Stimulated activated naive B cell treated with anti-CD40 and anti-IgM and Interleukin-4, amounts not matched to agents 10 μg/mL and 1 μg/mL and 100 μg/mL, for 72 hours (primary cell): ENCODE measurements at regions not wholly inside any gene's neighbourhood (a gene's known extent, or its start where the extent isn't known, plus 50 kb on each side); places are given as distances from the start of the nearest gene placed in this dataset.

Experiments
- ATAC-seq, 2 donors: fragments of 150-1000 bp; cut with Tn5 transposase; replicated peaks; 2 replicates each; pipeline ENCODE4 v1.10.0; 2021; ENCODE audit warnings: moderate library complexity in 1 of 2
- DNase-seq: peaks from one replicate; pipeline ENCODE4 v3.0.0; 2021
- H3K27ac Mint-ChIP-seq: one replicate; pipeline ENCODE4 v1.8.0; 2022; ENCODE audit warnings: mild to moderate bottlenecking, mixed read lengths
- H3K27me3 Mint-ChIP-seq, 2 donors: one replicate each; pipeline ENCODE4 v1.8.0; 2022; ENCODE audit warnings: mixed read lengths in 2 of 2
- H3K36me3 Mint-ChIP-seq, 2 donors: one replicate each; pipeline ENCODE4 v1.8.0; 2022; ENCODE audit warnings: mixed read lengths in 2 of 2, mild to moderate bottlenecking in 1 of 2
- H3K4me1 Mint-ChIP-seq, 2 donors: one replicate each; pipeline ENCODE4 v1.8.0; 2022; ENCODE audit warnings: mixed read lengths in 2 of 2, mild to moderate bottlenecking in 1 of 2
- H3K4me3 Mint-ChIP-seq, 2 donors: one replicate each; pipeline ENCODE4 v1.8.0; 2022; ENCODE audit warnings: mild to moderate bottlenecking in 2 of 2, mixed read lengths in 2 of 2, moderate library complexity in 1 of 2
- H3K9me3 Mint-ChIP-seq, 2 donors: one replicate each; pipeline ENCODE4 v1.8.0; 2022; ENCODE audit warnings: mixed read lengths in 2 of 2, mild to moderate bottlenecking in 1 of 2

GRCh38 chr2:200254773-200255172 lies 51.7 kb upstream of the SPATS2L start:
- Mint-ChIP-seq H3K27me3 (peaks cover 8 to 19% of the 10 kb centered on the region in 2 donors), H3K4me3 (no peak overlapping the region), H3K36me3 (no peaks in the 10 kb centered on the region), H3K9me3 (no peaks in the 10 kb centered on the region), H3K27ac (no peak overlapping the region), H3K4me1 (no peaks in the 10 kb centered on the region)
- DNase-seq (no peak), ATAC-seq (no peak)

- H3K4me1 Mint-ChIP-seq = no peaks in the 10 kb centered on the region
- DNase-seq (no peak), ATAC-seq (no peak)
- H3K9me3 Mint-ChIP-seq = no peaks in the 10 kb centered on the region
- no peak overlapping the region for H3K27ac Mint-ChIP-seq
- peaks cover 8 to 19% of the 10 kb centered on the region in 2 donors for H3K27me3 Mint-ChIP-seq
- no peak overlapping the region for H3K4me3 Mint-ChIP-seq
- H3K36me3 Mint-ChIP-seq = no peaks in the 10 kb centered on the region
Observed at GRCh38 chr2:200255549-200255948, 50.9 kb upstream of the SPATS2L start.
